HCT116 (cell line): ENCODE measurements at regions not wholly inside any gene's neighbourhood (a gene's known extent, or its start where the extent isn't known, plus 50 kb on each side); places are given as distances from the start of the nearest gene placed in this dataset.

ENCODE experiments used
- CTCF ChIP-seq, 3 experiments: fragments of 200-600 bp in 1 of 3; sonication (generic) in 1 of 3; IDR thresholded peaks in 2 of 3; conservative IDR thresholded peaks in 1 of 3; 2 replicates each; pipeline ENCODE4 v1.5.1; 2012 to 2017; ENCODE audit warnings: low read depth in 2 of 3, low read length in 2 of 3, antibody characterized with exemption in 1 of 3, borderline replicate concordance in 1 of 3, control low read depth in 1 of 3, mild to moderate bottlenecking in 1 of 3, mixed read lengths in 1 of 3, mixed run types in 1 of 3, moderate library complexity in 1 of 3; ENCODE audit not compliant: insufficient read depth in 1 of 3
- ELF1 ChIP-seq: IDR thresholded peaks from 2 replicates; pipeline ENCODE4 v1.6.1; 2012; ENCODE audit warnings: low read depth, borderline replicate concordance
- EZH2 ChIP-seq: fragments of 200-600 bp; sonication (generic); IDR thresholded peaks from 2 replicates; pipeline ENCODE4 v1.6.1; 2017; ENCODE audit warnings: antibody characterized with exemption, mixed run types
- EZH2phosphoT487 ChIP-seq: fragments of 200-600 bp; IDR thresholded peaks from 2 replicates; pipeline ENCODE4 v1.6.1; 2018; ENCODE audit warnings: antibody characterized with exemption, borderline replicate concordance
- JUND ChIP-seq: IDR thresholded peaks from 2 replicates; pipeline ENCODE4 v1.6.1; 2012
- POLR2A ChIP-seq: IDR thresholded peaks from 2 replicates; pipeline ENCODE4 v1.7.0; 2011; ENCODE audit warnings: borderline replicate concordance; ENCODE audit not compliant: insufficient read depth, insufficient read length; ENCODE audit errors: extremely low read depth
- SRF ChIP-seq: IDR thresholded peaks from 2 replicates; pipeline ENCODE4 v1.6.1; 2012; ENCODE audit warnings: low read depth
- TF ChIP-seq, protein P1 (sequence below): IDR thresholded peaks from 2 replicates; pipeline ENCODE4 v1.6.1; 2012; ENCODE audit warnings: low read depth

DNA sequence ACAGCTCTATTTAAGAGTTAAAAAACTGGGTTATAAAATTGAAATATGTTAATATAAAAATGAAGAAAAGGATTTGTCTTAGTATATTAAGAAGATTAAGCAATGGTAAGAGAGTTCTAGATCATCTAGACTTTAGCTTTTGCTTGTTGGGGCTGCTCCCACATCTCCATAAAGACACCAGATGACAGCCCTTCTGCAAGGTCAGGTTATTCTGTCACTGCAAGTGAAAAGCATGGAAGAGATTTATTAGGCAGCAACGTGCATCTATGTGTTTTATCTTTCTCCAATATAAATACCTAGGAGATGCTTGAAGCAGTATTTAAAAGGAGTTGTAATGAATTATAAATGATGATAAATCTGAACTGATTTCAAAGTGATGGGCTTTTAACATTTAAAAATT, 1560.4 kb downstream of the AMY1C start:
- TF ChIP-seq EZH2 (no peak), CTCF (IDR thresholded peaks at IDR 0.05 in 2 of 3, conservative IDR thresholded peaks at IDR 0.05 in 1 of 3; ENCODE audit: borderline replicate concordance in 1 of 3, insufficient read depth in 1 of 3, low read depth in 2 of 3, low read length in 2 of 3) (no peak), POLR2A (no peak), ELF1 (no peak), JUND (no peak), EZH2phosphoT487 (no peak), SRF (no peak)
- TF ChIP-seq, protein P1, sequence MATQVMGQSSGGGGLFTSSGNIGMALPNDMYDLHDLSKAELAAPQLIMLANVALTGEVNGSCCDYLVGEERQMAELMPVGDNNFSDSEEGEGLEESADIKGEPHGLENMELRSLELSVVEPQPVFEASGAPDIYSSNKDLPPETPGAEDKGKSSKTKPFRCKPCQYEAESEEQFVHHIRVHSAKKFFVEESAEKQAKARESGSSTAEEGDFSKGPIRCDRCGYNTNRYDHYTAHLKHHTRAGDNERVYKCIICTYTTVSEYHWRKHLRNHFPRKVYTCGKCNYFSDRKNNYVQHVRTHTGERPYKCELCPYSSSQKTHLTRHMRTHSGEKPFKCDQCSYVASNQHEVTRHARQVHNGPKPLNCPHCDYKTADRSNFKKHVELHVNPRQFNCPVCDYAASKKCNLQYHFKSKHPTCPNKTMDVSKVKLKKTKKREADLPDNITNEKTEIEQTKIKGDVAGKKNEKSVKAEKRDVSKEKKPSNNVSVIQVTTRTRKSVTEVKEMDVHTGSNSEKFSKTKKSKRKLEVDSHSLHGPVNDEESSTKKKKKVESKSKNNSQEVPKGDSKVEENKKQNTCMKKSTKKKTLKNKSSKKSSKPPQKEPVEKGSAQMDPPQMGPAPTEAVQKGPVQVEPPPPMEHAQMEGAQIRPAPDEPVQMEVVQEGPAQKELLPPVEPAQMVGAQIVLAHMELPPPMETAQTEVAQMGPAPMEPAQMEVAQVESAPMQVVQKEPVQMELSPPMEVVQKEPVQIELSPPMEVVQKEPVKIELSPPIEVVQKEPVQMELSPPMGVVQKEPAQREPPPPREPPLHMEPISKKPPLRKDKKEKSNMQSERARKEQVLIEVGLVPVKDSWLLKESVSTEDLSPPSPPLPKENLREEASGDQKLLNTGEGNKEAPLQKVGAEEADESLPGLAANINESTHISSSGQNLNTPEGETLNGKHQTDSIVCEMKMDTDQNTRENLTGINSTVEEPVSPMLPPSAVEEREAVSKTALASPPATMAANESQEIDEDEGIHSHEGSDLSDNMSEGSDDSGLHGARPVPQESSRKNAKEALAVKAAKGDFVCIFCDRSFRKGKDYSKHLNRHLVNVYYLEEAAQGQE = no peak
